Body of pancreas (tissue), 4 donors: ENCODE measurements at regions not wholly inside any gene's neighbourhood (a gene's known extent, or its start where the extent isn't known, plus 50 kb on each side); places are given as distances from the start of the nearest gene placed in this dataset.

Source experiments
- ATAC-seq: fragments of 150-250 bp; one replicate; pipeline ENCODE4 v1.9.1; 2016
- DNase-seq, 4 donors: peaks; one replicate each; pipeline ENCODE4 v3.0.0-alpha.2; 2019
- H3K27ac ChIP-seq, 4 donors: fragments of 200-600 bp; sonication (generic); 1 replicate in 3 of 4; 2 replicates in 1 of 4; pipeline versions ENCODE4 v1.5.1 to v1.6.1; 2016 to 2019; ENCODE audit warnings: mild to moderate bottlenecking in 1 of 4, mixed read lengths in 1 of 4, moderate library complexity in 1 of 4
- H3K27me3 ChIP-seq, 2 donors: fragments of 200-600 bp; sonication (generic); one replicate each; pipeline ENCODE4 v1.6.0; 2016; ENCODE audit warnings: mild to moderate bottlenecking in 1 of 2
- H3K36me3 ChIP-seq, 2 donors: fragments of 200-600 bp; sonication (generic); replicated peaks in 1 of 2; 2 replicates each; pipeline ENCODE4 v1.5.1; 2016; ENCODE audit warnings: low read depth in 2 of 2; ENCODE audit not compliant: insufficient read depth in 1 of 2
- H3K4me1 ChIP-seq: fragments of 200-600 bp; sonication (generic); one replicate; pipeline ENCODE4 v1.6.0; 2016
- H3K4me3 ChIP-seq, 2 donors: fragments of 200-600 bp; sonication (generic); 1 replicate in 1 of 2; 2 replicates in 1 of 2; pipeline ENCODE4 v1.5.1; 2016 to 2019
- H3K9me3 ChIP-seq, 3 donors: fragments of 200-600 bp; sonication (generic); 1 replicate in 2 of 3; 2 replicates in 1 of 3; pipeline ENCODE4 v1.5.1; 2016
- CTCF ChIP-seq, 7 experiments: fragments of 450-650 bp in 4 of 7; fragments of 200-600 bp in 3 of 7; sonication (generic) in 3 of 7; IDR thresholded peaks; one replicate each; pipeline ENCODE4 v1.5.1; 2016 to 2019; ENCODE audit warnings: antibody characterized with exemption in 7 of 7
- POLR2A ChIP-seq, 3 donors: fragments of 450-650 bp; IDR thresholded peaks; one replicate each; pipeline ENCODE4 v1.6.1; 2016; ENCODE audit warnings: antibody characterized with exemption in 3 of 3, mild to moderate bottlenecking in 2 of 3
- WGBS, 2 donors: methylation state at CpG; one replicate each; pipeline ENCODE4 v1.1.5; 2017; 5-methylcytosine and 5-hydroxymethylcytosine counted together
- intact Hi-C: fragments of 100-400 bp; cut with DNase I; formaldehyde crosslinking; loops from one replicate; pipeline ENCODE4 v1.15.1; 2023

GRCh38 chr5:130532786-130533185, 628.5 kb downstream of the CHSY3 start:
- TF ChIP-seq POLR2A (IDR thresholded peaks at IDR 0.05) (no peak), CTCF (IDR thresholded peaks at IDR 0.05) (no peak)
- H3K9me3 ChIP-seq = no peaks in the 10 kb centered on the region
- H3K27me3 ChIP-seq = no peaks in the 10 kb centered on the region
- no peak overlapping the region for H3K4me3 ChIP-seq
- no peaks in the 10 kb centered on the region for H3K4me1 ChIP-seq
- H3K36me3 ChIP-seq = no peaks in the 10 kb centered on the region
- intact Hi-C loops = no loop called here
- ATAC-seq (no peak), DNase-seq (no peak)
- no peak overlapping the region for H3K27ac ChIP-seq

- ATAC-seq = no peak
- Histone ChIP-seq H3K4me1 (no peaks in the 10 kb centered on the region), H3K27ac (no peak overlapping the region), H3K27me3 (no peaks in the 10 kb centered on the region), H3K4me3 (no peak overlapping the region), H3K36me3 (no peaks in the 10 kb centered on the region), H3K9me3 (no peaks in the 10 kb centered on the region)
- intact Hi-C loops = no loop called here
- WGBS, 2 donors = 69 to 77% methylated on average over 8 of the region's 8 CpGs
- no peak for TF ChIP-seq POLR2A (IDR thresholded peaks at IDR 0.05)
- TF ChIP-seq CTCF (IDR thresholded peaks at IDR 0.05) = no peak
- DNase-seq = no peak
These were observed 625.5 kb downstream of the CHSY3 start for GRCh38 chr5:130529511-130530485.

- no peaks in the 10 kb centered on the region for H3K4me1 ChIP-seq
- ATAC-seq (no peak), DNase-seq (no peak)
- H3K27ac ChIP-seq = no peak overlapping the region
- no peaks in the 10 kb centered on the region for H3K27me3 ChIP-seq
- 75 to 100% methylated on average over 1 of the region's 1 CpG for WGBS, 2 donors
- no peak for TF ChIP-seq CTCF (IDR thresholded peaks at IDR 0.05)
- TF ChIP-seq POLR2A (IDR thresholded peaks at IDR 0.05) = no peak
- H3K9me3 ChIP-seq = no peaks in the 10 kb centered on the region
- H3K36me3 ChIP-seq = no peaks in the 10 kb centered on the region
- intact Hi-C loops = no loop called here
- H3K4me3 ChIP-seq = no peak overlapping the region
These were observed 624.8 kb downstream of the CHSY3 start for GRCh38 chr5:130529111-130529510.

- TF ChIP-seq POLR2A (IDR thresholded peaks at IDR 0.05) (no peak), CTCF (IDR thresholded peaks at IDR 0.05) (no peak)
- intact Hi-C loops = no loop called here
- DNase-seq = no peak
- no peaks in the 10 kb centered on the region for H3K9me3 ChIP-seq
- H3K4me3 ChIP-seq = no peak overlapping the region
- no peaks in the 10 kb centered on the region for H3K27me3 ChIP-seq
- H3K36me3 ChIP-seq = no peaks in the 10 kb centered on the region
- H3K4me1 ChIP-seq = no peaks in the 10 kb centered on the region
- no peak for ATAC-seq
- no peak overlapping the region for H3K27ac ChIP-seq
These were observed 624.2 kb downstream of the CHSY3 start for GRCh38 chr5:130528474-130528873.

- no peaks in the 10 kb centered on the region for H3K36me3 ChIP-seq
- ATAC-seq (no peak), DNase-seq (peak in 1 of 4 donors; percentile 10)
- H3K27ac ChIP-seq = no peak overlapping the region
- intact Hi-C loops = no loop called here
- H3K4me3 ChIP-seq = no peak overlapping the region
- no peaks in the 10 kb centered on the region for H3K9me3 ChIP-seq
- H3K27me3 ChIP-seq = no peaks in the 10 kb centered on the region
- no peak for TF ChIP-seq POLR2A (IDR thresholded peaks at IDR 0.05)
- no peak for TF ChIP-seq CTCF (IDR thresholded peaks at IDR 0.05)
- WGBS, 2 donors = 45 to 51% methylated on average over 3 of the region's 3 CpGs
- H3K4me1 ChIP-seq = no peaks in the 10 kb centered on the region
These were observed 622.4 kb downstream of the CHSY3 start for GRCh38 chr5:130526708-130527107.
